HG02610 (cell line): ENCODE measurements at regions not wholly inside any gene's neighbourhood (a gene's known extent, or its start where the extent isn't known, plus 50 kb on each side); places are given as distances from the start of the nearest gene placed in this dataset.

ENCODE experiments used
- ATAC-seq: cut with Tn5 transposase; IDR thresholded peaks from one replicate; pipeline ENCODE4 v1.9.1; 2021; ENCODE audit warnings: mild to moderate bottlenecking, moderate library complexity; ENCODE audit not compliant: unreplicated experiment

DNA sequence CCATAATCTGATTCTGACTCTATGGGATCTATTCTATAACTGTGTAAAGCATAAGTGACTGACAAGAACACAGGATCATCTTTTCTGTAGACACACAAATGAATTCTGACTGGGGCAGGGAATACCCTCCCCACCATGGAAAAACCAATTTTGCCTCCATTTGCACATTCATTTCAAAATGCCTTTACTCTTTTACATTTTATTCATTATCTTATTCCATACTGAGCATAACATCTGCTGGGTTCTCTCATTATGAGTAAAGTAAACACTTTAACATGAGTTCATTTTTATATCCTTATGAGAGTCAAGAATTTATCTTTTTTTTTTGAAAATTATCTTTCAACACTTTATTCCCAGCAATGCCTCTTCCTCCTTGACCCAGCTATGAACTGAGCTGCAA is 163.5 kb downstream of the RNF152 start:
- ATAC-seq: no peak

DNA sequence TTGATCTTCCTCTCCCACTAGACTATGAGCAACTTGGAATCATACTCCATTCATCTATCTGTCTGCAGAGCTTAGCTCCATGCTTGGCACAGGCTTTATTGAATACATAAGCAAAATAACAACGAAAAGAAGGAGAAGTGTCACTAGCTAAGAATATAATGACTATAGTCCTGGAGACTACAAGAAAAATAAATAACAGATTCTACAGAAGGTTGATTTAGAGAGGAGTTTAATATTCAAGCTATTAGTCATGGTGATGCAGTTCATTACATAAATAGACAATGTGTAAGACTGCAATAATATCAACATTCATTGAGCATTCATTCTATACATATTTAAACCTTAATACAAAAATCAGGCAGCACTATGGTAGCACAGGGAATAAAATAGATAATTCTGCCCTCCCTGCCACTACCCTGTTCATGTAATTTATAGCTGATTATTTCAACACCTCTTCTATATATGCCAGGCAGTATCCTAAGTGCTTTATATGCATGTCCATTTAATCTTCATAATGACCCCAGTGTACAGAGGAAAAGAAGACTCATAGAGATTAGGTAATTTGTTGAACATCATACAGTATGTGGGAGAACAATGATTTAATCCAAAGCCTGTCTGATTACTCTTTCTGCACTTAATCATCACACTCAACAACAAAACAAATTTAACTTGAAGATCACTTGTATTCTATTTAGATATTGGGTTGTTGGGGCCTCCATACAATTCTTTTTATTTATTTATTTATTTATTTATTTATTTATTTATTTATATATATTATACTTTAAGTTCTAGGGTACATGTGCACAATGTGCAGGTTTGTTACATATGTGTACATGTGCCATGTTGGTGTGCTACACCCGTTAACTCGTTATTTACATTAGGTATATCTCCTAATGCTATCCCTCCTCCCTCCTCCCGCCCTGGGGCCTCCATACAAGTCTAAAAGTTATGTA is 165.3 kb downstream of the RNF152 start:
- ATAC-seq: no peak

DNA sequence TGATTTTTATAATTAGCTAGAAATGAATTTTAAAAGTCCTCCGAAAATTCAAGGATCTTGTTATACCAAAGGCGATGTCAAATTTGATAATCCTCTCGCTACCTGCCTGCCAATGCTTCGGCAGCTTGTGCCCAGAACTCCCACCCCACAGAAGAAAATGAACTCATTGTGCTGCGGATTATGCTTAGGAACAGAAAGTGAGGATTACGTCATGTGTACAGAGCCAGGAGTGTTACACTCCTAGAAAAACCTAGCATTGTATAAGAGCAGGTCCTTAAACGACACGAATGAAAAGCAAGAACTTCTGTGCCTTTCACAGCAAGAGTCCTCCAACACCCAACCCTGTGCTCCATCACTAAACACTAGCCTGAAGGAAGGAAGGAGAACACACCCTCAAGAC is 168.3 kb downstream of the RNF152 start:
- no peak for ATAC-seq

DNA sequence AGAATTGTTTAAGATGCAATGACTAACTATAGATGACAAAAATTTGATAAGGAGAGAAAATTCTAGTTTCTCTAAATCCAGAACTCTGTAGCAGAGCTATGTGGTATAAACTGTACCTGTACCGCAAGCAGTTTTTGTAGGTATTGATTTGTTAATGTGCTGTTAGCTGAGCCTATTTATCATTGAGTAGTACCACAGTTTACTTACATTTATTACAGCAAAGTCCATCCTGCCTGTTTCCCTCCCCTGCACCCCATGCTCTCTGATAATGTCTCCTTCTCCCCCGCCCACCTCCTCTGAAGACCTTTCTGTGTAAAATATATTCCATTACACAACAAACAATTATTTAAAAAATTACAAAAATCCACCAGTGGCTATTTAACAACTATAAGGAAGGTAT is 170.6 kb downstream of the RNF152 start:
- ATAC-seq: no peak

DNA sequence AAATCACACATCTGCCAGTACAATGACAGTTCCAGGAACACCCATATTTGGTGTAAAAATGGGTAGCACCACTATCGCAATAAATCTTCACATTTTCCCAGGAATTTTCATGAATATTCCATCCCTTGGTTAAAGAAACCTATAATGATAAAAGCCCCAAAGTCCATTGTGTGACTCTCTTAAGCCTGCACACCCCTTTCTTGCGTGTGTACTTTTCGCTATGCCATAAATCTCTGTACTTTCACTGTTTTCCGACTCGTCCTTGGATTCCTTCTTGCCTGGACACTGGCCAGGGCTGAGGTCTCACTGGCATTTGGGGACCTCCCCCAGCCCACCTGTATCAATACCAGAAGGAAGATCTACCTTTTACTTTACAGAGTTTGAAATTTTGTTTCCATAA is 172.3 kb downstream of the RNF152 start:
- no peak for ATAC-seq

DNA sequence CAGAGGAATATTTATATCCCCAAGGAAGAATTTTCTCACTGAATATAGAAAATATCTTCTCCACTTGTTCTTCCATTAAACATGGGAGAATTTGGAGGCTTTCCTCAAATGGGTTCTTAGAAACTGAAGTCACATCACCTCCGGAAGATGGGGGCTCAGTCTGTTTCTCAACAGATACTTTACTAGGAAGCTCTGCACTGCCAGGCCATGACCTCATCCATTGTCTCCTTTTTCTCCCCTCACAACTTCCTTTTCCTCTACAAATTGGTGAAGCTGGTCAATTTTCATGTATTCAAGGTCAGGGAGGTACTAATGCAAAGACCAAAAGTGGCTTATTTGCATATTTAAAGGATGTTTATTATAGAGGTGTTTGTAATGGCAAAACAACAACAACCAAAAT is 173.1 kb downstream of the RNF152 start:
- no peak for ATAC-seq

DNA sequence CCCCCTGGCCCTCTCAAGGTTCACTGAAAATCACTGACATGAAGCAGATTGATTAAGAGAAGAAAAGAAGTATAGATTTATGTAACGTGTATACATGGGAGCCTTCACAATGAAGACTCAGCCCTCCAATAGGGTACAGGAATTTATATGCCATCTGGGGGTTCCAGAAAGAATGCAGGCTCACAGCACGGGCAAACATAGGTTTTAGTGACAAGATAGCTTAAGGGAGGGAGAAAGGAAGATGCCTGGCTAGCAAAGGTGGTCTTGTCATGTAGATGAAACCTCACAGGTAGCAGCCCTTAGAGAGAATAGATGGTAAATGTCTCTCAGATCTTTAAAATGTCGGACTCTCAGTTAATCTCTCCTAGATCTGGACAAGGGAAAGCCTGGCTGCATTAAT is 173.9 kb downstream of the RNF152 start:
- ATAC-seq: no peak

DNA sequence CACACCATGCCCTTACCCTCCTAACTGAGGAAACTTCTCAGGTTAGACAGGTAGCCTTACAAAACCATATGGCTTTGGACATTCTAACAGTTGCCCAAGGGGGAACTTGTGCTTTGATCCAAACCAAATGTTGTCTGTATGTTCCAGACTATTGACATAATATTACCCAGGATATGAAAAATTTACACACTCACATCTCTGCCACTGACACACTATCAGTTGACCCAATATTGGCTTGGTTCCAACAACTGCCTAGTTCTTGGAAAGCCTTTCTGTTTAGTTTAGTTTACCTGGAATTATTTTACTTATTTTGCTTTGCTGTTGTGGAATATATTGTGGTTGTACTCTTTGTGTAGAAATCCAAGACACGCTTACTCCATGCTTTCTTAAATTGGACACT is 178.4 kb downstream of the RNF152 start:
- no peak for ATAC-seq

DNA sequence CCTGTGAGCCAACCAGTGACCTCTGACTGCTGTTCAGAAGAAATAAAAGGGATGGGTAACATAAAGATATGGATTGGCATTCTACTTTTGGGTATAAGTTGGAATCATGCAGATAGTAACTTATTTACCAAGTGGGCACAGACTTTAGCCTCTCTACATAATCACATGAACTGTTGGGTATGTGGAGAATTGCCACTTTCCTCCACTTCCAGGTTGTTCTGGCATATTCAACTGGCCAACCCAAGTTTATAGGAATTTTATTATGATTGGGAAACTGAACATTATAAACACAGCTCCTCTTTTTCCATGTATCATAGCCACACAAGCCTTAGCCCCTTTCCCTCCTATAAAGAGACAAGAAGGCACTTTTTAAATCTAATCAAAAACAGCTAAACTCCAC is 179.3 kb downstream of the RNF152 start:
- ATAC-seq: no peak

DNA sequence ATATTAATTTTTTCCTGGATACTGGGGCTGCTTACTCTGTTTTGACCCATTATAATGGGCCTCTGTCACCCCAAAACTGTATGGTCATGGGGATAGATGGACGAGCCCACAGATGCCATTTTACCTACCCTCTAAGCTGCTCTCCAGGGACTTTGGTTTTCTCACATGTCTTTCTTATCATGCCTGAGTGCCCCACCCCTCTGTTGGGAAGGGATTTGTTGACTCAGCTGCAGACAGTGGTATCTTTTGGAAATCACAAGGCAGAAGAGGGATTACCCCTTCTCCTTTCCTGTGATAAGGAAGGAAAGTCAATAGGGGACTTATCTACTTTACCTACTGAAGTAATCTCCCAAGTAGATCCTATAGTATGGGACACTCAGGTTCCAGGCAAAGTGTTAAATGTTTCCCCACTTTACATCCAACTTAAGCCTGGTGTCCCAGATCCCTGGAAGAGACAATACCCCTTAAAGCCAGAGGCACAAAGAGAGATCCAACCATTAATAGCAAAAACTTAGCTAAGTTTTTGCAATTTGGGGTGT is 182.7 kb downstream of the RNF152 start:
- ATAC-seq: no peak

DNA sequence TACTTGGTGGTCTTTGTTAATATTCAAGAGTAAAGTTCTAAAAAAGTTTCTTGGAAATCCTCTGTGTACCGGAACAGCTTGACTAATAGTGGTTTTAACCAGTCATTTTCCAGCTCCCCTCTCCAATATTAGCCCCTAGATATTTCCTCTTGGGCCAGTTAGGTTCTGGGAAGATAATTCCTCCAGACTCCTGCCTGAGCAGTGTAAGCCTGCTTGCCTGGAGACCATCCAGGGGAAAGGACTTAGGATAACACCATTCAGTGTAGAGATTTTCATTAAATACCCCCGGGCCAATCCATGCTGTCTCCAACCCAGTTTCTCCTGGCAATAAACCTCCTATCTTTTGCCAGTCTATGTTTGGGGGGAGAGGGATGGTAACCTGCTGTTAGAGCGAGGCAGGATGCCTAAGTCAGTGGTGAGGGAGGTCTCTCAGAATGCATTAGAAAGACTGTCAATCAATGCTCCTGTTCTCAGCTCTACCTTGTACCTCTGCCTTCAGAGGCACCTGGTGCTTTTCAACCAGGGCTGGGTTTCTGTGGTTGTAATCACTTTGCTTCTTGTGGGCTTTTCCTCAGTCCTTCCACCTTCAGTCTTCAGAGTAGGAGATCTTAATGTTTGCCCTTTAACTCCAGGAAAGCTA is 186.4 kb downstream of the RNF152 start:
- no peak for ATAC-seq

DNA sequence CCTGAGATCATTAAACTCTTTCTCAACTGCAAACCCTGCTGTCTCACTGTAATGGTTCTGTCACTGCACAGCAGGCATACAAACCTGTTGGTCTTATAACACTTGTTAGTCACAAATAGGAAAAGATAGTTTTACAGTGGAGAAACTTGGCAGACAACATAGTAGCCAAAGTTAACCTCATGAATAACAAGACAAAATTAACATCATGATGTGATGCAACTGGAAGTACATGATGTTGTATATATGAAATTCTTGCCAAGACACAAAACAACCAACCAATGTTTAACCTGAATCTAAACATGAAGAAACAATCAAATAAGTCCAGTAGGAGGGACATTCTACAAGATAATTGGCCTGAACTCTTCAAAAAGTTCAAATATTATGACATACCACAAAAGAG is 189.3 kb downstream of the RNF152 start:
- no peak for ATAC-seq

DNA sequence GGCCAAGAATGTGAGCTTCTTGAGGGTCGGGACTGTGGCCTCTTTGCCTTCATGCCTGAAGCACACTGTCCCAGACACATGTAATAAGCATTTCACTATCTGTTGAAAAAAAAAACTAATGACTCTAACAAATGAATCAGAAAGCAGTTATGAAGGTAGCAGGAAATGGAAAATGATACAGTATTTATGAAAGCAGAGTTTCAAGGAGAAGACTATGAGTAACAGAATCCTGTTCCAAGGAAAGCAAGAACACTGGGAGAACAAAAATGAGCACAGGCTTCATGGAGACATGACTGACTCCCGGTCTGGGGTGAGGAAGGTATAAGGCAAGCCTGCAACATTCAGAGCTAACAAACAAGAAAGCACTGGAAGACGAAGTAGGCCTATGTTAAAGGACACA is 190.8 kb downstream of the RNF152 start:
- no peak for ATAC-seq

DNA sequence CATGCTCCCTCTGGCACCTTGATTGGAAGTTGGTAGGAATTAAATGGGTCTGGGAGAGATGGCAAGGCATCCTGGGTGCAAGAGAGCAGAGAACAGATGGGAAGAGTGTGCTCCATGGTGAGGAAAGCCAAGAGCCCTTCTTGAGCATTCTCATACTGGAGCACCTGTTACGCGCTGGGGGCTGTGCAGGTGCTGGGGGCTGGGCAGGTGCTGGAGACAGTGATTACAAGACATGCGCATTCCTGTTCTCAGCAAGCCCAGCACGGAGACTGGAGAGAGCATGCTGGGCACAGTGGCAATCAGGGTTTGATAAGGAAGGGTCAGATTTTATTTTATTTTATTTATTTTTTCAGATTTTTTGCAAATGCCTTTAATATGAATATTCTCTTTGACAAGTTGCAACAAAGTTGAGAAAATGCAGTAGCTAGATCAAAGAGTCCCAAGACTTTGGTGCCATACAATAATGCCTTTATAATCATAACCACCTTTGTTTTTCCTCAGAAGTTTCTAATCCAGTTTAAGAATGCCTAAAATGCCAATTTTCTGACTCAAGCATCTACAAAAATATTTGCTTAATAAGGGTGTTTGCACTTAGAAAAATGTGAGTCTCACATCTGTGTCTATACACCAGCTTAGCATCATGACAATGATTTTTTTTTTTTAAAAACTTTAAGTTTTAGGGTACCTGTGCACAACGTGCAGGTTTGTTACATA is 193.3 kb downstream of the RNF152 start:
- no peak for ATAC-seq

DNA sequence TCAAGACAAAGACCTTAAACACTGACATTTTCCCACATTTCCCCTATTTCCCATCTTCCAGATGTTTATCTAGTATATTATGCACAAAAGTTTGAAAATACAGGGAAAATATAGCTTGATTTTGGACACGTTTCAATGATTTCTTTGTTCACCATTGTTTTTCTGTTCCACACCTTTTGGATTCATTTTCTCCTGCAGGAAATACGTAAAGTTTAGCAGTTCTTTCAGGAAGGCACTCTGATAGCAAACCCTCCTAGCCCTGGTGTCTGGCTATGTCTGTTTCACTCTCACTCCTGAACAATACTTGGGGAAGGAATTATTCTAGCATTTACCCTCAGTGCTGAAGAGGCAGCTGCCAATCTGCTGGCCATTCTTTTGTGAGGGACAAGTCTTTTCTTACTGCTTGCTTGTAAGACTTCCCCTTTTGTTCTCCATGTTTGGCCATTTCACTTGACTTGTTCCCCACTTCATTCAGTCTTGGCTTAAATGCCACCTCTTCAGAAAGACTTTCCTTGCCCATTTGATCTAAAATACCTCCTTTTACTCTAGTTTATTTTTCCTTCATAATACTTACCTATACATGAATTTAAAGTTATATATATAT is 195.4 kb downstream of the RNF152 start:
- ATAC-seq: no peak

DNA sequence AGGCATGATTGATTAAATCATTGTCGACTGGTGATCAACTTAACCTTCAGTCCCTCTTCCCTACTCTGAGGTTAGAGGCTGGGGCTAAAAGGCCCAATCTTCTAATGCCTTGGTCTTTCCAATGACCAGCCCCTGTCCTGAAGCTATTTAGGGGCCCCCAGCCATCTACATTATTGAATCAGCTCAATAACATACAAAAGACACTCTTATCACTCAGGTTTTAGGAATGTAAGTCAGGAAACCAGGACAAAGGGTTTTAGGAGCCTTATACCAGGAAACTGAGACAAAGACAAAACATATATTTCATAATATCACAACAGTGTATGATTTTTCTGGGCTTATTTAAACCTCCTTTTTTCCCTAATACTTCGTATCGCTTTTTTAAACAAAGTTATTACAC is 198.6 kb downstream of the RNF152 start:
- ATAC-seq: no peak

DNA sequence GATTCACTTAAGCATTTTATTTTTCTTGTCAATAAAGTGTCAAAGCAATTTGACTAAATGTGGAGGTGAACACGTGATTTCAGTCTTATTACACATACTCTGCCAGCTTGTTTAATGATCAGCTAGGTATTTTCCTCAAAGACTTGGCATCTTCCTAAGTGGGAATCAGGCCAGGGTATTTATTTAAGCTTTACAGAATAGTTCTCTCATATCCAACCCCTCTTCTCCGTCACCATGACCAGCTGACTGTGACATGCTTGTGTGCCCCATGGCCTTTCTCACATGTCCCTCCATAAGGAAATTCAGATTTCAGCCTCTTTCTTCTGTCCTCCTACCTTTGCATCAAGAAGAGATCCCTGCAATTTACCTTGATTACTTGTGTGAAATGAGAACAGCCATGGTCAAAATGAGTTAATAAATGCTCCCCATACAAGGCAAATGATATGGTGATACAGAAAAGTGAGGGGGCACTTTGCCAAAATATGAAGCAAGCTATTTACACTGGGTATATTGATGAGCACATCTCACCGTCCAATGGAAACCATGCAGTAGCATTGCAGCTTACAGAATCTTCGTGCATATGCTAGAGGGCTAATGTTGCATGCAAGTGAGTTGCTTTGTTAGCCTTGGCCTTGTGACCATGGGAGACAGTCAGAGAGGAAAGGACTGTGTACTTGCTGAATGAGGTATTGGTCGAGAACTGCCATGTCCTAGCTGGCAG is 202.2 kb downstream of the RNF152 start:
- ATAC-seq: no peak

DNA sequence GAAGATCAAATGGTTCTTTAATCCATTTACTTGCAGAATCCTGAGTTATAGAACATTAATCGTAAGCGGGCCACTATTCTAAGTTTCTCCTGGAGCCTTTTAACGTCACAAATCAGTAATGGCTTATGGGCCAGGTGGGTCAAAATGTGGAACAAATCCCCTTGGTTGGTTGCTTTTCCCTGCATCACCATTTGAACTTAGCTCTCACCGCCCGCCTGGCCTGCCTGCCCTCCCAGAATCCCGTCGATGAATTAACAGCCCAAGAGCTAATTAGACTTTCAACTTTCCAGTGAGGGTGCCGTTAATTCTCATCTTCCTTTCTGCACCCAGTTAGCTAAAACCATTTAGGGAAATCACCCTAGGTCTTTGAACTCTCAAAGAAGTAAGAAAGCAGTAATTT is 205.5 kb downstream of the RNF152 start:
- no peak for ATAC-seq

DNA sequence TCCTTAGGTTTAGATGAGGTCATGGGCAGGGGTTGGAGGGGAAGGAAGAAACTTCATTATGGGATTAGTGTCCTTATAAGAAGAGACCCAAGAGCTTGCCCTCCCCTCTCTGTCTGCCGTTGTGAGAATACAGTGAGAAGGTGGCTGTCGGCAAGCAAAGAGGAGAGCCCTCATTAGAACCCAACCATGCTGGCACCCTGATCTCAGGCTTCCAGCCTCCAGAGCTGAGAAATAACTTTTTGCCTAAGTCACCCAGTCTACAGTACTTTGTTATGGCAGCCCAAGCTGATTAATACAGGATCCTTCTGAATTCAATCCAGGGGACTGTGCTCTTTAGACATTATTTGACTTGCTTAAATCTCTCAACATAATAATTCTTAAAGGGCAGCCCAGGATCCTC is 209.0 kb downstream of the RNF152 start:
- no peak for ATAC-seq

DNA sequence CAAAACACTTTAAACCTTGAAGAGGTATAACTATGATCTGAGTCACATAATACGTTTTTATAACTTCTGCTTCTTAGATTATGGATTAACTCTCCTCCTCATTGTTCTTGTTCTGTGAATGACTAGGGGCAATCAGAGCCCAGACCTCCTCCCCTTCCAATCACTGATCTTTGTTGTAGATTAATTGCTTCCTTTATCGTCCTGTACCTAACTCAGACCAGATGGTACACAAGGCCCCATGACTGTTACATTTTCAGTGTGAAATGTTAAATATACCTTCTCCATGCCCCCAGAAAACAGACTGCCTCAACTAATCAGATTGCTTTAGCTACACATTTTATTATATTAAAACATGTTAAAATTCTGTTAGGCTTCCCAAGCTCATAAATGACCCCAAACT is 211.7 kb downstream of the RNF152 start:
- no peak for ATAC-seq

DNA sequence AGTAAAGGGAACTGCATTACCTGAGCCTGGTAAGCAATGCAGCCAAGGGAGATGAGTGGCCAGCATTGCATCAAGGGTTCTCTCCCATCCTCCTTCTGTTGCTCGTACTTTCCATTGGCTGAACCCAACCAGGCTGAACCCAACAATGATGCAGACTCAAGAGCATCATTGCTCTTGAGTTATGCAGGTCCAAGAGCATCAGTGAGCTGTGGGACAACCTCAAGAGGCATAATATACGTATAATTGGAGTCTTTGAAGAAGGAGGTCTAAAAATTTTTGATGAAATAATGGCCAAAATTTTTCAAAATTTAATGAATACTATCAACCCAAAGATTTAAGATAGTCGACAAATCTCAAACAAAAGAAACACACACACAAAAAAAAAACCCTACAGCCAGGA is 213.0 kb downstream of the RNF152 start:
- ATAC-seq: no peak
